ENCODE measurements at regions not wholly inside any gene's neighbourhood (a gene's known extent, or its start where the extent isn't known, plus 50 kb on each side); places are given as distances from the start of the nearest gene placed in this dataset.

DNA sequence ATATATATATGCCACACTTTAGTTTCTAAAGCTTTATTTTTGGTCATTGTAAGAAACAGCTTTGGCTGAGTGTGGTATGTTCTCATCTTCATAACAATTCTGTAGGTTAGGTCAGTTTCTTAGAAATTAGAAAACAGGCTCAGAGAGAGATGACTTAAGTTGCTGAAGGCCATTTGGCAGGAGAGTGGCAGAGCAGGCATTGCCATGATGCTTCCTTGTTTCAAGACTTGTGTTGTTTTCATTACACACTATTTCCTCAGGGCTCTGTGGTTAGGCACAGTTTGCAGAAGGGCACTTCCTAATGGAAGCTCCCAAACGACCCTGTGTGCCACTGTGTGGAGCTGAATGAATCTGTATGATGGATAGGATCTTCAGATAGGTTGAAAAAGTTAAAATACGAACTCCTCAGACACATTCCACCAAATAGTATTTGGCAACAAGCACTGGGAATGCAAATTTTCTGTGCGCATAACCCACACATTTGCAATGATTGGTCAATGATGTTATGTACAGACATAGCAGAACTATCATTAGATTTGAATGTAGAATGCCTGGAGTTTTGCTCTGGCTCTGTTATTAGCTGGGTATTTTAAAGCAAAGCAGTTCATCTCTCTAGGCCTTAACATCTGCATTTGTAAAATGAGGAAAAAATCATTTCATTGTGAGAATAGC lies 274.3 kb upstream of the HS3ST1 start:
- TF ChIP-seq POLR2A (IDR thresholded peaks at IDR 0.05) (no peak), EP300 (IDR thresholded peaks at IDR 0.05) (no peak), POLR2AphosphoS5 (IDR thresholded peaks at IDR 0.05) (no peak), CTCF (IDR thresholded peaks at IDR 0.05) (no peak)
- Histone ChIP-seq H3K27ac (no peak overlapping the region), H3K36me3 (no peaks in the 10 kb centered on the region), H3K9me3 (no peaks in the 10 kb centered on the region), H3K27me3 (no peaks in the 10 kb centered on the region), H3K4me3 (no peak overlapping the region), H3K4me1 (peaks cover 10% of the 10 kb centered on the region)
- 45% methylated on average over 3 of the region's 3 CpGs for WGBS
- no peak for DNase-seq (ENCODE audit: low spot score in 2 of 2)

DNA sequence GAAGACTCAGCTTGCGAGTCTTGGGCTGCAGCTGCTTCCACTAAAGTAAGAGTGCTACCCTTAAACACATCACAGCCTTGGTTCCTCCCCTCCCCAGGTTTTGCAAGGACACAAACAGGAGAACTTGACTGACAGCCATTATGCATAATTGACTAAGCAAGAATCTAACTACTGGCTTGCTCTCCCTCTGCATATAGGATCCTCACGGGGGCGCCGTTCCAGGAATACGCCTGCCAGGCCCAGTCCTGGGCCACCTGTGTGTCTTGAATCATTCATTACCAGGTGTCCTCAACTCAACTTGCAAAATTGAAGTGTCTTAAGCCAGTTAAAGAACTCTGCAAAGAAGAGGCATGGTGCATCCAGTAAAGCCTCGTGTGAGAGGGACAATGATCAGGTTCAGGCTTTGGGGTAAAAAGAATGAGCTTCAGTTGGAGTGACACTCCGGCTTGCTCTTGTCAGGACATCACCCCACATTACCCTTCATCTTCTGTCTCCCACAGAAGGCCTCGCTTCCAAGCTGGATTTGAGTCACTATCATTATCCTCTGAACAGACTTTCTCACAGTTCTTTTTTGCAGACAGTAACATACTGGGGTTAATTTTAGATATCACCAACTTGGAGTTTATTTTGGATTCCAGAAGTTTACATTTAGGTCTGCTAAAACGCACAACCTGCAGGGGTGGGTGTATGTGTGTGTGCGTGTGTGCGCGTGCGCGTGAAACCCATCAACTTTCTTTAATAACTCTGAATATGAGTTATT lies 273.5 kb upstream of the HS3ST1 start:
- DNase-seq (ENCODE audit: low spot score in 2 of 2), result no peak
- Histone ChIP-seq H3K27ac (no peak overlapping the region), H3K9me3 (no peaks in the 10 kb centered on the region), H3K4me3 (no peak overlapping the region), H3K27me3 (no peaks in the 10 kb centered on the region), H3K4me1 (peaks cover 10% of the 10 kb centered on the region), H3K36me3 (no peaks in the 10 kb centered on the region)
- TF ChIP-seq EP300 (IDR thresholded peaks at IDR 0.05) (no peak), POLR2A (IDR thresholded peaks at IDR 0.05) (no peak), CTCF (IDR thresholded peaks at IDR 0.05) (no peak), POLR2AphosphoS5 (IDR thresholded peaks at IDR 0.05) (no peak)
- 78% methylated on average over 14 of the region's 14 CpGs for WGBS

DNA sequence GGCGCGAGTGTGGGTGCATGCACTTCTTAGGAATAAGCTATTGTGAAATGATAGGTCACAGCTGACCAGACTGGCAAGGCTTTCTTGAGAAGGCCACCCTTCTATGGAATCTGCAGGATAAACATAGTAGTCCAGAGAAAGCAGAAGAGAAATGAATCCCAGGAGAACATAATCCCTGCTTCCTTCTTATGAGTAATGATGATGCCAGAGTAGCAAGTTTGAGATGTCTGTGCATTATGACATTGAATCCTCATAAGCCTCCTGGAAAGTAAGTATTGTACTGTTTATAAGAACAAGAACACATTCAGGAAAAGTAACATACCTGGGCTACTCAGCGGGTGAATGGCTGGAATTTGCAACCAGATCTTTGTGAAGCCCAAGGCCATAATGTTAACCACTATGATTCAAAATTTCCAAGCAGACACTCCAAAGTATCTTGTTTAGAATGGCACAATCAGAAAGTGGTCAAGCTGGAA lies 272.1 kb upstream of the HS3ST1 start:
- WGBS, result 87% methylated on average over 3 of the region's 3 CpGs
- DNase-seq (ENCODE audit: low spot score in 2 of 2), result no peak
- Histone ChIP-seq H3K27me3 (no peaks in the 10 kb centered on the region), H3K36me3 (no peaks in the 10 kb centered on the region), H3K4me1 (peaks cover 10% of the 10 kb centered on the region), H3K27ac (no peak overlapping the region), H3K9me3 (no peaks in the 10 kb centered on the region), H3K4me3 (no peak overlapping the region)
- TF ChIP-seq POLR2A (IDR thresholded peaks at IDR 0.05) (no peak), POLR2AphosphoS5 (IDR thresholded peaks at IDR 0.05) (no peak), EP300 (IDR thresholded peaks at IDR 0.05) (no peak), CTCF (IDR thresholded peaks at IDR 0.05) (no peak)

GRCh38 chr4:11698846-11699590 lies 270.3 kb upstream of the HS3ST1 start:
- H3K9me3 ChIP-seq, result peaks cover 1% of the 10 kb centered on the region
- WGBS, result 45% methylated on average over 5 of the region's 5 CpGs
- H3K27me3 ChIP-seq, result no peaks in the 10 kb centered on the region
- H3K27ac ChIP-seq, result no peak overlapping the region
- H3K36me3 ChIP-seq, result no peaks in the 10 kb centered on the region
- no peak for TF ChIP-seq EP300 (IDR thresholded peaks at IDR 0.05)
- no peak for TF ChIP-seq POLR2AphosphoS5 (IDR thresholded peaks at IDR 0.05)
- no peak for TF ChIP-seq CTCF (IDR thresholded peaks at IDR 0.05)
- no peak for TF ChIP-seq POLR2A (IDR thresholded peaks at IDR 0.05)
- DNase-seq (ENCODE audit: low spot score in 2 of 2), result no peak
- H3K4me1 ChIP-seq, result peaks cover 10% of the 10 kb centered on the region
- H3K4me3 ChIP-seq, result no peak overlapping the region

DNA sequence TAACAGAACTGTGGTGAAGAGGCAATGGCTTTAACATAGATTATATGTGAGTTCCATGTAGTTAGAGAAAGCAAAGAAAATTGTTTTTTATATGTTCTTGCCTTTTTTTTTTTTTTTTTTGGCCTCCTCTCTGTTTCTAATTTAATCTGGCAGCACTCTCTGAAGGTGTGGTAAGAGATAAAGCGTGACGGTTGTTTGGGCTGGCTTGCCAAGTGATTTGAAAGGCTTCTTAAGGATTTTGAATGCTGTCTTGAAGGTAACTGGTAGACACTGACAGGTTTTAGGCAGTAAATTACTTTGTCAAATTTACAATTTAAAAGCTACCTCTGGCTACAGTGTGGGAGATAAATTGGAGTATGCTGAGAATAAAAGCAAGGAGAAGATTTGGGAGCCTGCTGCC lies 269.3 kb upstream of the HS3ST1 start:
- Histone ChIP-seq H3K36me3 (no peaks in the 10 kb centered on the region), H3K9me3 (peaks cover 7% of the 10 kb centered on the region), H3K27ac (peak overlapping the region; percentile 51), H3K4me3 (no peak overlapping the region), H3K27me3 (no peaks in the 10 kb centered on the region), H3K4me1 (peaks cover 10% of the 10 kb centered on the region)
- WGBS, result 34% methylated on average over 2 of the region's 2 CpGs
- DNase-seq (ENCODE audit: low spot score in 2 of 2), result no peak
- TF ChIP-seq CTCF (IDR thresholded peaks at IDR 0.05) (no peak), POLR2A (IDR thresholded peaks at IDR 0.05) (no peak), POLR2AphosphoS5 (IDR thresholded peaks at IDR 0.05) (no peak), EP300 (IDR thresholded peaks at IDR 0.05) (no peak)
